ENCODE measurements at regions not wholly inside any gene's neighbourhood (a gene's known extent, or its start where the extent isn't known, plus 50 kb on each side); places are given as distances from the start of the nearest gene placed in this dataset.

- Histone ChIP-seq H3K56ac (ENCODE audit: insufficient read length, low read depth, low read length) (no peak overlapping the region), H4K20me1 (ENCODE audit: control insufficient read depth, insufficient read depth, insufficient read length) (no peaks in the 10 kb centered on the region), H4K8ac (replicated peaks; ENCODE audit: insufficient read length, low read depth, low read length) (no peak overlapping the region), H3K27me3 (ENCODE audit: insufficient read depth, low read length) (no peaks in the 10 kb centered on the region), H3K18ac (ENCODE audit: insufficient read length, low read depth, low read length) (no peak overlapping the region), H3T11ph (ENCODE audit: low read length) (no peak overlapping the region), H4K91ac (ENCODE audit: insufficient read length, low read depth, low read length) (no peak overlapping the region), H3K27ac (ENCODE audit: insufficient read length, low read depth, low read length) (no peak overlapping the region), H3K4ac (ENCODE audit: low read depth, low read length) (no peak overlapping the region), H4K5ac (ENCODE audit: insufficient read length, low read depth, low read length) (no peak overlapping the region), H2BK15ac (ENCODE audit: low read depth, low read length) (no peak overlapping the region), H3K9me3 (ENCODE audit: control insufficient read depth, low read depth, low read length) (no peaks in the 10 kb centered on the region), H2BK12ac (ENCODE audit: insufficient read length, low read depth, low read length) (no peak overlapping the region), H3K9ac (ENCODE audit: extremely low read depth, insufficient read length, low read length) (no peak overlapping the region), H2BK20ac (ENCODE audit: low read depth, low read length, poor library complexity, severe bottlenecking) (no peak overlapping the region), H3K23me2 (ENCODE audit: insufficient read length, low read depth, low read length, poor library complexity, severe bottlenecking) (no peaks in the 10 kb centered on the region), H3K79me2 (ENCODE audit: insufficient read depth, low read length) (no peaks in the 10 kb centered on the region), H2AK5ac (ENCODE audit: insufficient read length, low read length) (no peak overlapping the region), H3K23ac (ENCODE audit: insufficient read length, low read depth, low read length) (no peak overlapping the region), H2BK5ac (ENCODE audit: insufficient read length, low read length) (no peak overlapping the region), H2AFZ (ENCODE audit: low read length) (no peak overlapping the region), H2BK120ac (ENCODE audit: low read depth, low read length, poor library complexity, severe bottlenecking) (no peak overlapping the region), H3K14ac (ENCODE audit: insufficient read depth, low read length) (no peak overlapping the region), H3K79me1 (ENCODE audit: insufficient read depth, low read depth, low read length, poor library complexity, severe bottlenecking) (no peaks in the 10 kb centered on the region), H3K4me1 (ENCODE audit: insufficient read depth, low read length) (no peaks in the 10 kb centered on the region), H3K4me2 (ENCODE audit: insufficient read depth, insufficient read length, low read length) (no peak overlapping the region)
- no peak for DNase-seq
- no peak overlapping the region for H3K4me3 Mint-ChIP-seq
- no peaks in the 10 kb centered on the region for H3K27me3 Mint-ChIP-seq (ENCODE audit: low read depth)
- no peaks in the 10 kb centered on the region for H3K36me3 Mint-ChIP-seq (ENCODE audit: insufficient read depth in 1 of 3, low read depth in 3 of 3)
- peaks cover 0 to 7% of the 10 kb centered on the region in 2 experiments; a peak in 3 of 5 replicates for H3K9me3 Mint-ChIP-seq
- no peak for TF ChIP-seq CTCF (conservative IDR thresholded peaks at IDR 0.05)
- no peak overlapping the region for H3K27ac Mint-ChIP-seq
- peaks cover 0 to 7% of the 10 kb centered on the region in 2 experiments; a peak in 3 of 4 replicates for H3K4me1 Mint-ChIP-seq
- no CpG with 5 or more reads among the region's 4 CpGs for WGBS (ENCODE audit: extremely low coverage, insufficient read length, low lambda C conversion rate)
Measured at GRCh38 chr10:6951732-6952131, 371.7 kb upstream of the PRKCQ start.

Measured in H9 (cell line).